SK-MEL-5 (cell line): ENCODE measurements at regions not wholly inside any gene's neighbourhood (a gene's known extent, or its start where the extent isn't known, plus 50 kb on each side); places are given as distances from the start of the nearest gene placed in this dataset.
A peak's percentile ranks its signal among the peaks of the same experiment; 100 is the strongest.

Experiments
- DNase-seq: peaks from one replicate; pipeline ENCODE4 v3.0.0-alpha.2; 2016; ENCODE audit warnings: low read depth, low spot score
- in situ Hi-C: cut with HindIII; loops from 2 replicates; pipeline ENCODE4 v1.10.0; 2016; ENCODE audit warnings: low sequenced_read_pairs, high pct_unique_total_duplicates, low pct_unique_long_range_greater_than_20kb

- in situ Hi-C loops, result no loop called here
Observed at GRCh38 chr10:21309427-21309826, 216.1 kb downstream of the SKIDA1 start.

DNA sequence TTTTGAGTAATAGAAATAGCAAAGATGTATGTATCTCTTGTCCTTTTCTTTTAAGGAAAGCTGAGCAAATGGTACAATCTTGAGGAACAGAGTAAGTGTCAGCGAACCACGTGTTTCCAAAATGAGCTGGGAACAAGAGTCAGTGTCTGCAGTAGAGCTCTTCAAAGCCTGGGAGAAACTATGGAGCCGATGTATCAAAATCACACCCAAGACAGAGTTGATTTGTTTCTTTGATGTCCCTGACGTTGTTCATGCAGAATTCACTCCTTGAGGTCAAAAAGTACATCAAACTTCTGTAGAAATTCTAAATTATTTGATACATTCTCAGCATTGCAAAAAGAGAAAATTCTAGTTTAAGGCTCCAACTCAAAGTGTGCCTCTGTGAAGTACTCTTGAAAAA lies 216.5 kb downstream of the SKIDA1 start:
- in situ Hi-C loops, result no loop called here
- DNase-seq, result no peak

More at GRCh38 chr10:21309427-21309826, 216.1 kb downstream of the SKIDA1 start:
- DNase-seq, result no peak

DNA sequence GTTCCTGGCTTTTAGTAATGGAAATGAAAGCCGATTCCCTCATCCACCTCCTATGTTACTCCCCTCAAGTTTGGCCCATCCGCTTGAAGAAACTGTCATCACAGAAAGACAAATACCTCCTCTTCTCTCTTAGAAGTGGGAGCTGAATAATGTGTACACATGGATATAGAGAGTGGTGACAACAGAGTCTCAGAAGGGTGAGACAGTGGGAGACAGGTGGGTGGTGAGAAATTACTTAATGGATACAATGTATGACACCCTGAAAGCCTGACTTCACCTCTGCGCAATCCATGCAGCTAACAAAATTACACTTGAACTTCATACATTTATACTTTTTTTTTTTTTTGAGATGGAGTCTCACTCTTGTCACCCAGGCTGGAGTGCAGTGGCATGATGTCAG lies 217.5 kb downstream of the SKIDA1 start:
- DNase-seq, result no peak
- in situ Hi-C loops, result no loop called here

DNA sequence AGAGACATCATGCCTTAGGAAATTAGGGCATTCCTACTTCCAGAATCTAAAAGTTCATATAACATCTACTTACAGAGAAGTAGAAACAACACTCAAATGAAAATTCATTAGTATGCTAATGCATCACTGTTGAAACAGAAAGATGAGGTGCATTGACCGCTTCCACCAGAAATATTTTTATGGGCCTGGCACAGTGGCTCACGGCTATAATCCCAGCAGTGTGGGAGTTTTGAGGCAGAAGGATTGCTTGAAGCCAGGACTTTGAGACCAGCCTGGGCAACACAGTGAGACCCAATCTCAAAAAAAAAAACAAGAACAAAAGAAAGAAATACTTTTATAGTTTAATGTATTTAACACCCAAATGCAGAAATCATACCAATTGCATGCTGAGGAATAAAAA lies 220.9 kb downstream of the SKIDA1 start:
- DNase-seq, result no peak
- in situ Hi-C loops, result no loop called here

- in situ Hi-C loops, result no loop called here
- DNase-seq, result no peak
Observed at GRCh38 chr10:21304198-21304597, 221.3 kb downstream of the SKIDA1 start.

DNA sequence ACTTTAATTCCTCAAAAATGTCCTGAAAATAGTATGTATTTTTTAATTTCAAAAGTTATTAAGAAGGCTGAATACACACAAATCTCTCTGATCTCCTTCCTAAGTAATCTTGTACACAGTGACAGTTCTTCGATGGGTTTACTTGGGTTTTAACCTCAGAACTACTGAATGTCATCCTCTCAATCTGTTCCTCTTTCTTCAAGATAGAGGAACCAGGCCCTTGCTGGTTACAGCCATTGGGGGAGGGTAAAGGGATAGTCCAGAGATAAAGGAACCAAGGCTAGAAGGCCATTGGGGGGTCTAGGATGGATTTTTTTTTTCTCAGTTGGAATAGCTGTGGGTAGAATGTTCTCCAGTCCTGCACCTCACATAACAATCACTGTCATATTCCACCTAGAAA lies 224.9 kb downstream of the SKIDA1 start:
- in situ Hi-C loops, result no loop called here
- DNase-seq, result no peak

DNA sequence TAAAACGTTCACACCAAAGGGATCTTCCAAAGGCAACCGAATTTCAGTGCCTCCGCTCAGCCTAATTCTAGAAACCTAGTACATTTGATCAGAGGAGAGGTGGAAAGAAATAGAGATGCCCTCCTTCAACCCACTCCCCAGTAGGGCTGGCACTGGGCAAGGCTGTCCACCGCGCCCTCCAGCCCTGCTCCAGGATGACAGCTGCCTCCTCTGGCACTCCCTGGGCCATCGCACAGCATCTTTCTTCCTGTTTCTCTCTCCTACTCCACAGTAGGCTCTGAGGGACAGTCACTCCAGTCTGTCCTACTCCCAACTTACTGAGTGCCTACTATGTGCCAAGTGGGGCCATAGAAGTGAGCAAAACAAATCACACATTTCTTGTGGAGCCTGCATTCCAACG lies 226.2 kb downstream of the SKIDA1 start:
- no peak for DNase-seq
- in situ Hi-C loops, result no loop called here

DNA sequence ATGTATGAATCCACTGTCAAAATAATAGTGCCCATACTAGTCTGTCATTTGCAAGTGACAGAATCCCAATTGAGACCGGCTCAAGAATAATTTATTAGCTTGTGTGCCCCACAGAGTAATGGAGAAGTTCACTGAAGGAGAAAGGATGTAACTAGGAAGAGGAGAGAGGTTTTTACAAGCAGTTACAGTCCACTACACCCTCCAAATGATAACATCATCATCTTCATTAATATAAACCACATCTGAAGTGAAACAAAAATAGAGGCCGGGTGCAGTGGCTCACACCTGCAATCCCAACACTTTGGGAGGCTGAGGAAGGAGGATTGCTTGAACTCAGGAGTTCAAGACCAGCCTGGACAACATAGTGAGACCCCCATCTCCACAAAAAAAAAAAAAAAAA lies 226.8 kb downstream of the SKIDA1 start:
- no peak for DNase-seq
- in situ Hi-C loops, result no loop called here

DNA sequence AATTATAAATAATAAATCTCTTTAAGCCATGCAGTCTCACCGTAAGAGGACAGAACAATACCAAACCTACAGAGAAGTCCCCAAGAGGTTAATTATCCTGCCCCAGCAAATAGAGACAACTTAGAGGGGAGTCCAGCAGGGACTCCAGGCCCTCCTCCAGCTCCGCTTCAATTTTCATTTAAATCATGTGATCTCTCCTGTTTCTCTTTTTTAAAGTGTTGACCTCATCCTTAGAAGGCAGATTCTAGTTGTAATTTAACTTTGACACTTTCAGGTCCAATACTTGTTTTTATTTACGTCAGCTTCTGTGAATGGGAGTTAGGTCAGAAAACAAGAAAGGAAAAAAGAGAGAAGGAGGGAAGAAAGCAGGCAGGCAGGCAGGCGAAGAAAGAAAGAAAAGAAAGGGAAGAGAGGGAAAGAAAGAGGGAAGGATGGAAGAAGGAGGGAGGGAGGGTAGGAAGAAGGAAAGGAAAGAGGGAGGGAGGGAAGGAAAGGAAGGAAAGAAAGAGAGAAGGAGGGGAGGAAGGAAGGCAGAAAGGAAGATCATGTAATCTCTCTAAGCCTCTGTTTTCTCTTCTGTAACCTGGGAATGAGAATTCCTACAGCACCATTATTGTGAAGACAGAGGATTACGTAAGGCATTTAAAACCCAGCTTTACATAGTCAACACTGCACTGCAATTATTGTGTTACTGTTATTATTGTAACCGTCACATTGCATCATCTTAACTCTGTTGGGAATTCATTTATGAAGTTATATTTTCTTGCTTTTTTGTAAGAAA lies 227.7 kb downstream of the SKIDA1 start:
- DNase-seq, result no peak
- in situ Hi-C loops, result no loop called here

DNA sequence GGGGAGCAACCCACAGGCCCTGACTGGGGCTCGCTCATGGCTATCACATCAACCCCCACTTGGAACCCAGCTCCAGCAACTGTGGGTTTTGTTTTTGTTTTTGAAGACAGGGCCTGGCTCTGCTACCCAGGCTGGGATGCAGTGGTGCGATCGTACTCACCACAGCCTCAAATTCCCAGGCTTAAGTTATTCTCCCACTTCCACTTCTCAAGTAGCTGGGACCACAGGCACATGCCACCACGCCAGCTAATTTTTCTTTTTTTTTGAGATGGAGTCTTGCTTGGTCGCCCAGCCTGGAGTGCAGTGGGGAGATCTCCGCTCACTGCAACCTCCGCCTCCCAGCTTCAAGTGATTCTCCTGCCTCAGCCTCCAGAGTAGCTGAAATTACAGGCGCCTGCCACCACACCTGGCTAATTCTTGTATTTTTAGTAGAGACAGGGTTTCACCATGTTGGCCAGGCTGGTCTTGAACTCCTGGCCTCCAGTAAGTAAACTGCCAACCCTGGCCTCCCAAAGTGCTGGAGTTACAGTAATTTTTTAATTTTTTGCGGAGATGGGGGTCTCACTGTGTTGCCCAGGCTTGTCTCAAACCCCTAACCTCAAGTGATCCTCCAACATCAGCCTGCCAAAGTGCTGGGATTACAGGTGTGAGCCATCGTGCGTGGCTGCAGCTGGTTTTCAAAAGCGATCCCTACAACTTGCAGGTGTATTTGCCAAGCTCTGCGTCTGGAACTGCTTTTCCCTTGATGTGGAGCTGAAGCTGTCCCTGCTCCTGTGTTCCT lies 228.7 kb downstream of the SKIDA1 start:
- no peak for DNase-seq
- in situ Hi-C loops, result no loop called here

DNA sequence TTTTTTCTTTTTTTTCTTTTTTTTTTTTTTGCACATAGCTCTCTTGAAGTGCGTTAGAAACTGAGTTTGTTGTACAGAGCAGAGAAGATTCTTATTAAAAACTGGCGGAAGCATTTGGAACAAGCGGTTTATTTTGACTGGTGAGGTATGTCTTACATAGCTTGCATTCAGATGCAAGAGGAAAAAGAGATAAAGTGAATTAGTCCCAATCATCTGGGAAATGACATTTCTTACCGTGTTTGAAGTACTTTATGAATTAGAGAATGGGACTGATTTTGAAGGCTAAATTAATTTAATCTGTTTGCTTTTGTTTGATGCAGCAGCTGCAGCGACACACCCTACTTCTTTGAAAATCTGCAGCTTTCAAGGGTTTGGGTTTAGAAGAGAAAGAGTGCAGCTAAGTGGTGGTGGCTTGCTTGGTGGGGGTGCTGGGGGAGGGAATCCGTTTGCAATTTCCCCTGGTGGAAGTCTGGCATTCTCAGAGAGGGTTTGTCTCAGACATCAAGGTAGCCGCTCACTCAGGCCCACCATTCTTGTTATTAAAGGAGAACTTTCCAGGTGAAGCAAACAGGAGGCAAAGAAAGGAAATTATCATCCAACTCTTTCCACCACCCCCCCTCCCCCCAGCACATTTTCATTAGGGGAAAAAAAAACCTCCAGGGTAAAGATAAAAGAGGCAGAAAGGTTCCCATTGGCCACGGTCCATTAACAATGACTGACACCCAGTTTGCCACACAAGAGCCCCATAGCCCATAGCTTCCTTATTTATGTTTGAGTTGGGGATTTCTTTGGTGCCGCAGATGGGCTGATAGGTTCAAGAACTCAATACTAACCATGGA lies 231.7 kb downstream of the SKIDA1 start:
- in situ Hi-C loops, result no loop called here

GRCh38 chr10:21292763-21293517 lies 232.5 kb downstream of the SKIDA1 start:
- in situ Hi-C loops, result no loop called here
- DNase-seq, result peak; percentile 70

More for the DNA sequence above, 231.7 kb downstream of the SKIDA1 start:
- no peak for DNase-seq

- in situ Hi-C loops, result no loop called here
- no peak for DNase-seq
Observed at GRCh38 chr10:21290499-21291160, 234.9 kb downstream of the SKIDA1 start.

DNA sequence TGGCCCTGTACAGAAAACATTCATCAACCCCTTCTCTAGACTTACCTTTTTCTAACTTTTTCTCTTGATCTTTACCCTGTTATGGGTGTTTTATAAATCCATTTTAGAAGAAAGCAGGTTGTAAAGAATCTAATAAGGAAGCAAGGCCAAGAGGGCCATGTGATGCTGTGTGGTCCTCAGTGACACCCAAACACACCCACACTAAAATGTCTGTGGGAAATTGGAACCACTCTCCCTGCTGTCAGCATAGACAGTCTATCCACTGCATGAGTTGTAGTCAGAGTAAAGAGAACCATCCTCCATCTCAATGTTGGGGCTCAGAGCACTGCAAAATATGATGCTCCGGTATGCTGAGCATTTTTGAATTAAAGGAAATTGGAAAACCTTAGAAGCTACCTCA lies 235.5 kb downstream of the SKIDA1 start:
- in situ Hi-C loops, result no loop called here
- no peak for DNase-seq

DNA sequence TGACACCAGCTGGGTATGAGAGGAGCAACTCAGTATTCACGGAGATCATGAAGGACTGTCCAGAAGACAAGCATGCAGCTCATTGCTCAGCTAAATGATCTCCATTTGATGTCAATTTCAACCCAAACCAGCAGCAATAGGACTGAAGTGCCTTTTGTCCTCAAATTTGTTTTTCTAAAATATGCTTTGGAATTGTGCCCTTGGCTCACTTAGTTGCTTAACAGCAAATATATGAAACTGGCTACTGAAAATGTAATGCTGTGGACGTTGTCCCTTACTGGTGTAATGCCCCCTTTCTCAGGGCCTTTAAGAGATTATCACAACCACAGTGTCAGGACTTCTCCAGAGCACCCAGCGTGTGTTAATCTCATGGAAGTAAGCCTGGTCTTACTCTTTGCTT lies 236.2 kb downstream of the SKIDA1 start:
- no peak for DNase-seq
- in situ Hi-C loops, result no loop called here

DNA sequence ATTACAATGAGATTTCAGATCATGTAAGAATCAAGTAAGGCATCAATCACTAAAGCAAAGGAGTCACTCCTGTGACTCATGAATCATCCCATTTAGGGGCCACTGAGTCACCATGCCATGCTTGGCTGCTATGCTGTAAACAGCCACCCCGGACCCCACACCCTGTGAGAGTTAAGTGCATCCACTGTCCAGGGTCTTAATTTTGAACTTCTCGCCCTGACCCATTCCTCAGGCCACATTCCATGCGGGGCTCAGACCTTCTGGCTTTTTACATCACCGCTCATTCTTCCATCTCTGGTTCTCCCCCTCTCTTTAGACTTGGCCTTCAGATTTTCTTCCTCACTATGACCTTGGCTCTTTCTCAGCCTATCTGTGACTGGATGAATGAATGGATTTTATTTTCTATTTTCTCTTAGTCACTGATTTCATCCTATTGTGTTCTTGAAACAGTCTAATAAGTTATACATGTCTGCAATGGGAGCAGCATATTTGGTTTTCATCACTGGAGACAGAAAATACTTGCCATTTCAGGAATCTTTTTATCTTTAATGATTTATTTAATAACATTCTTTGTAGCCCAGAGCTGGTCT lies 239.6 kb downstream of the SKIDA1 start:
- in situ Hi-C loops, result no loop called here
- no peak for DNase-seq

DNA sequence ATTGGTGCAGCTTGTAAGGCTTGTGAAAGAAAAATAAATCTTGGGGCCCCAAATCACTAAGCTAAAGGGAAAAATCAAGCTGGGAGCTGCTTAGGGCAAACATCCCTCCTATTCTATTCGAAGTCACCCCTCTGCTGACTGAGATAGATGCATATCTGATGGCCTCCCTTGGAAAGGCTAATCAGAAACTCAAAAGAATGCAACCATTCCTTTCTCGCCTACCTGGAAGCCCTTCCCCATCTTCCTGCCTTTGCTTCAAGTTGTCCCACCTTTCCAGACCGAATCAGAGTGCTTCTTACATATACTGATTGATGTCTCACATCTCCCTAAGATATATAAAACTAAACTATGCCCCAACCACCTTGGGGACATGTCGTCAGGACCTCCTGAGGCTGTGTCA lies 240.3 kb downstream of the SKIDA1 start:
- in situ Hi-C loops, result no loop called here
- no peak for DNase-seq
